Activated CD4-positive, alpha-beta T cell treated with anti-CD3 and anti-CD28 coated beads for 36 hours (primary cell): ENCODE measurements at regions not wholly inside any gene's neighbourhood (a gene's known extent, or its start where the extent isn't known, plus 50 kb on each side); places are given as distances from the start of the nearest gene placed in this dataset.
"Not testable (repeated sequence)": the region's sequence is repeated elsewhere in the genome, so short reads cannot be mapped to it uniquely, and the experiment has no call there.

Source experiments
- ATAC-seq: fragments of 200-7000 bp; cut with Tn5 transposase; one replicate; pipeline ENCODE4 v1.10.0; 2021; ENCODE audit warnings: mild to moderate bottlenecking, moderate library complexity
- CTCF ChIA-PET: fragments of 350-600 bp; sonication (Branson Sonifier 250); formaldehyde crosslinking; loops from one replicate; lab custom pipeline; 2021; ENCODE audit warnings: antibody characterized with exemption; lab: Charles Lee
- POLR2A ChIA-PET: fragments of 350-600 bp; sonication (Branson Sonifier 250); formaldehyde crosslinking; loops from one replicate; lab custom pipeline; 2021; ENCODE audit warnings: antibody characterized with exemption, inconsistent platforms; lab: Charles Lee
- DNase-seq: peaks from one replicate; pipeline ENCODE4 v3.0.0-alpha.2; 2020
- H3K27ac Mint-ChIP-seq: one replicate; pipeline ENCODE4 v1.8.0; 2021; ENCODE audit warnings: mixed read lengths
- H3K27me3 Mint-ChIP-seq: one replicate; pipeline ENCODE4 v1.8.0; 2021; ENCODE audit warnings: mixed read lengths
- H3K36me3 Mint-ChIP-seq: one replicate; pipeline ENCODE4 v1.8.0; 2021; ENCODE audit warnings: low read depth, mixed read lengths
- H3K4me1 Mint-ChIP-seq: one replicate; pipeline ENCODE4 v1.8.0; 2021; ENCODE audit warnings: mixed read lengths
- H3K4me3 Mint-ChIP-seq: one replicate; pipeline ENCODE4 v1.8.0; 2021; ENCODE audit warnings: mild to moderate bottlenecking, moderate library complexity, mixed read lengths
- H3K9me3 Mint-ChIP-seq: one replicate; pipeline ENCODE4 v1.8.0; 2021; ENCODE audit warnings: low read depth, mixed read lengths
- intact Hi-C, 2 experiments: fragments of 100-400 bp; cut with DNase I in 1 of 2; cut with micrococcal nuclease in 1 of 2; formaldehyde crosslinking; loops; one replicate each; pipeline versions ENCODE4 v1.14.2 to v1.15.1; 2022 to 2024; cut with DNase I, micrococcal nuclease

DNA sequence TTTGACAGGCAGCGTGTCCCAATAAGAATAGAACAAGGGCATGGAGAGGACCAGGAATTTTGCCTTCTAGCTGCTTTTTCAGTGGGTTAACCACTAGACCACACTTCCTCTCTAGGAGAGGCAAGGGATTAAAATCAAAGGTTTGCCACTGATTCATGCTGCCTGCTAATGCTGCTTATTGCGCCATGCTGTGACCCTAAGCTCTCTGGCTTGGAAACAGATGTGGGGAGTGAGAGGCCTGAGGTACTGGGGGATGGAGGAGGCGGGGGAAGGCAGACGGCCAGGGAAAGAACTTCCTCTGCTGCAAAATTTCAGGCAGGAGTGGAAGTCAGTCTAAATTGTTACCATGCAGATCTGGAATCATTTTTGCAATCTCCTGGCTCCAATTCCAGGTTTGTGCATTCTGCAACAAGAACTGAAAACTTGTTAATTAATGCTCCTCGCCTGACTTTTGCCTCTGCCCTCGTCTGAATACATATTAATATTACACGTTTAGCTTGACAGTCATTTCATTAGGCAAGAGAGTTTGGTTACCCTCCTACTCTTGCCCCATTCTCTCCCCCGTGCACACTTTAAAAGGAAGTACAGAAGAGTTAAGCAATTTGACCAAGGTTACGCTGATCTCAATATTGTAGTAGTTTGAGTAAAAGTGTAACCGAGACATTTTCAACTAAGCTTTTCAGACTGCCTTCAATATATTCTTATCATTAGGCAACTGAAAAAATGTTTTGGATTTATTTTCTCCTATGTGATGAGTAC lies 121.7 kb upstream of the SPRED1 start:
- no peaks in the 10 kb centered on the region for H3K9me3 Mint-ChIP-seq
- no peak overlapping the region for H3K27ac Mint-ChIP-seq
- no peaks in the 10 kb centered on the region for H3K36me3 Mint-ChIP-seq
- intact Hi-C loops, result no loop called here
- H3K4me3 Mint-ChIP-seq, result no peak overlapping the region
- ATAC-seq, result peak; percentile 9
- ChIA-PET CTCF (interaction anchor here (0.7 kb wide), 1 partner anchor 58 kb away, joined by 3 read pairs; no protein-coding TSS in a partner anchor), POLR2A (no interaction called here)
- peaks cover 14% of the 10 kb centered on the region for H3K27me3 Mint-ChIP-seq
- H3K4me1 Mint-ChIP-seq, result peaks cover 8% of the 10 kb centered on the region
- peak; percentile 7 for DNase-seq

DNA sequence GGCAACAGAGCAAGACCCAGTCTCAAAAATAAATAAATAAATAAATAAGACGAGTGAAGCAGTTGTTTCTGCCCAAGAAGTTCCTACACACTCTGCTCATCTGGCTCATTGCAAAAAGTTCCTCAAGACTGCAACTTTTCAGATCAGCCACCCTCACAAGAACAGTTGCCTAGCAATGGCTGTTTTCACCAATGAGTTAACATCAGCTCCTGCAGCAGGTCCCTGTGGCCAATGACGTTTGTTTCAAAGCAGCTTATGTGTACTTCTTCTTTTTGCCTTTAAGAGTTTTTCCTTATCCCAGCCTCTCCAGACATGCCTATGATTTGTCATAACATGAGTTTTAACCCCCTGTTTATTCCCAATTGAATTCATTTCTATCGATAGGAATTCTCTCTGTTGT lies 118.4 kb upstream of the SPRED1 start:
- ATAC-seq (no peak), DNase-seq (no peak)
- Mint-ChIP-seq H3K36me3 (no peaks in the 10 kb centered on the region), H3K27ac (no peak overlapping the region), H3K27me3 (peaks cover 14% of the 10 kb centered on the region), H3K9me3 (no peaks in the 10 kb centered on the region), H3K4me1 (peaks cover 8% of the 10 kb centered on the region), H3K4me3 (no peak overlapping the region)
- CTCF ChIA-PET, result interaction anchor here (1.2 kb wide), 1 partner anchor 131 kb away, joined by 3 read pairs; no protein-coding TSS in a partner anchor
- POLR2A ChIA-PET, result no interaction called here
- intact Hi-C loops, result no loop called here

DNA sequence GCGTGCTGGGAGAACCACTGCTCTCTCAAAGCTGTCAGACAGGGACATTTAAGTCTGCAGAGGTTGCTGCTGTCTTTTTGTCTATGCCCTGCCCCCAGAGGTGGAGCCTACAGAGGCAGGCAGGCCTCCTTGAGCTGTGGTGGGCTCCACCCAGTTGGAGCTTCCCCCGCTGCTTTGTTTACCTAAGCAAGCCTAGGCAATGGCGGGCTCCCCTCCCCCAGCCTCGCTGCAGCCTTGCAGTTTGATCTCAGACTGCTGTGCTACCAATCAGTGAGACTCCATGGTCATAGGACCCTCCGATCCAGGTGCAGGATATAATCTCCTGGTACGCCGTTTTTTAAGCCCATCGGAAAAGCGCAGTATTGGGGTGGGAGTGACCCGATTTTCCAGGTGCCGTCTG lies 110.4 kb upstream of the SPRED1 start:
- POLR2A ChIA-PET, intact Hi-C loops, CTCF ChIA-PET: not testable (repeated sequence)

DNA sequence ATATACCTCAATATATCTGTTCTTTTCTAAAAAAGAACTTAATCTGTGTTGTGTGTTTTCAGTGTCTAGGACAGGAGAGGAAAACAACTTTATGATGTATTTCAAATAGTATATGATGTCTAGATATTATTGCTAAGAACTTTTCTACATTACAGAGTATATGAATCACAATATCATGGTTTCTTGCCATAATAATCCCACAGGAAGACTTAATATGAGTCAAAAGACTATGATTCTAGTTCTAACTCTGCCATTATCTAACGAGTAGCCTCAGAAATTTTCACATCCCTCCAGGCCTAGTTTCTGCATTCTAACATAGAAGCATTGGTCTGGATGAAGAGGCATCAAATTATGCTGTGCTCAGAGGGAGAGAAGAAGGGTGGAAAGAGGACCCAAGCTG lies 107.7 kb upstream of the SPRED1 start:
- H3K9me3 Mint-ChIP-seq, result peaks cover 2% of the 10 kb centered on the region
- CTCF ChIA-PET, result no interaction called here
- no peaks in the 10 kb centered on the region for H3K36me3 Mint-ChIP-seq
- no peak for DNase-seq
- no peak overlapping the region for H3K4me3 Mint-ChIP-seq
- no peak for ATAC-seq
- H3K27ac Mint-ChIP-seq, result no peak overlapping the region
- POLR2A ChIA-PET, result no interaction called here
- H3K27me3 Mint-ChIP-seq, result peaks cover 5% of the 10 kb centered on the region
- intact Hi-C loops, result no loop called here
- no peaks in the 10 kb centered on the region for H3K4me1 Mint-ChIP-seq

More for the DNA sequence above, 110.4 kb upstream of the SPRED1 start:
- DNase-seq, H3K27ac Mint-ChIP-seq, H3K4me3 Mint-ChIP-seq, H3K4me1 Mint-ChIP-seq, ATAC-seq, H3K27me3 Mint-ChIP-seq, H3K36me3 Mint-ChIP-seq, H3K9me3 Mint-ChIP-seq: not testable (repeated sequence)

DNA sequence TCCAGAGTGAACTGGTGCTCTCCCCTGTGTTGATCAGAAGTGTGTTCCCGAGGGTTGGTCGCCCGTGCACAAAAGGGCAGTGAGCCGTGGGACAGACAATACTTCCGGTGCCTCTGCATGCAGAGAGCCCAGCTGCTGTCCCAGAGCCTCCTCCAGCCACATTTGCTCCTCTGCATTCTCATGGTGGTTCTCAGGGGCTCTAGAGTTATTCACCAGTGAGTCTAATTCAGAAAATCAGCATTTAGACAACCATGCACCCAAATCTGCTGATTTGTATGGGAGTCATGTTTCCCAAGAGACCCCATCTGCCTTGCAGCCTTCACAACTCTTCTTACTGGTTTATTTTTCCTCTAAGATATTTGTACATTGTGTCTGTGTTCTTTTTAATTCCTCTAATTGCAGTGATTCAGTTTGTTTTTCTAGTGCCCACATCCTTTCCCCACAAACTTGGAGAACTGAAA lies 107.0 kb upstream of the SPRED1 start:
- H3K27ac Mint-ChIP-seq, result no peak overlapping the region
- H3K27me3 Mint-ChIP-seq, result peaks cover 7% of the 10 kb centered on the region
- DNase-seq (no peak), ATAC-seq (no peak)
- intact Hi-C loops, result no loop called here
- H3K4me1 Mint-ChIP-seq, result no peaks in the 10 kb centered on the region
- H3K4me3 Mint-ChIP-seq, result no peak overlapping the region
- no peaks in the 10 kb centered on the region for H3K36me3 Mint-ChIP-seq
- CTCF ChIA-PET, result no interaction called here
- POLR2A ChIA-PET, result interaction anchor here (0.6 kb wide), 1 partner anchor 218 kb away, joined by 3 read pairs; no protein-coding TSS in a partner anchor
- peaks cover 6% of the 10 kb centered on the region for H3K9me3 Mint-ChIP-seq

DNA sequence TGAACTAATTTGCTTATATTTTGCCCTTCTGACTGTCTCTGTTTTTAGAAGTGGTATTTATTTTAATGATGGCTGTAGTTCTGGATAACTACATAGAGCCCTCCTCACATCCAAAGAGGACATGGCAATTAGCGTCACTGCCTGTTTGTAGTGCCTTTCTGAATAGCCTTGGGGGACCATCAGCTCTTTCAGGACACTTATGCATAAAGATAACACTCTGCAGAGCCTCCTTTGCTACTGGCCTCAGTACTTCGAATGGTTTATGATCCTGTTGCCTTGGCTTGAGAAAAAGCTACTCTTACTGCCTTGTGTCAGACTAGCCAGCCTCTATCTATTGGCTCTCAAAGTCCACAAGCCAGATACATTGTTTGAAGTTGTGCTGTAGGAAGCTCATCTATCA lies 105.4 kb upstream of the SPRED1 start:
- Mint-ChIP-seq H3K9me3 (peaks cover 7% of the 10 kb centered on the region), H3K27me3 (peaks cover 7% of the 10 kb centered on the region), H3K36me3 (no peaks in the 10 kb centered on the region), H3K4me3 (no peak overlapping the region), H3K27ac (no peak overlapping the region), H3K4me1 (no peaks in the 10 kb centered on the region)
- DNase-seq, result no peak
- CTCF ChIA-PET, result interaction anchor here (0.6 to 1.2 kb wide), 2 partner anchors 42 to 243 kb away, joined by 3 read pairs; no protein-coding TSS in a partner anchor
- intact Hi-C loops, result no loop called here
- ATAC-seq, result no peak
- POLR2A ChIA-PET, result interaction anchor here (0.6 kb wide), 1 partner anchor 1578 kb away, joined by 3 read pairs; no protein-coding TSS in a partner anchor

DNA sequence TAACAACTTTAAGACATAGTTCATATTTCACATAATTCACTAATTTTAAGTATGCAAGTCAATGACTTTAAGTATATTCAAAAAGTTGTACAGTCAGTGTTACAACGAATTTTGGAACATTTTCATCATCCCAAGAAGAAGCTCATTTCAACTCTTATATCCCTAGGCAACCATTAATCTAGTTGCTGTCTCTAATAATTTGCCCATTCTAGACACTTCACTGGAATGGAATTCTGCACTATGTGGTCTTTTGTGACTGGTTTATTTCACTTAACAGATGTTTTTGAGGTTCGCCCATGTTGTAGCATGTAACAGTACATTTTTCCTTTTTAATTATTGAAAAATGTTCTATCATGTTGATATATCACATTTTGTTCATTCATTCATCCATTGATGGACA lies 104.2 kb upstream of the SPRED1 start:
- no peak overlapping the region for H3K27ac Mint-ChIP-seq

DNA sequence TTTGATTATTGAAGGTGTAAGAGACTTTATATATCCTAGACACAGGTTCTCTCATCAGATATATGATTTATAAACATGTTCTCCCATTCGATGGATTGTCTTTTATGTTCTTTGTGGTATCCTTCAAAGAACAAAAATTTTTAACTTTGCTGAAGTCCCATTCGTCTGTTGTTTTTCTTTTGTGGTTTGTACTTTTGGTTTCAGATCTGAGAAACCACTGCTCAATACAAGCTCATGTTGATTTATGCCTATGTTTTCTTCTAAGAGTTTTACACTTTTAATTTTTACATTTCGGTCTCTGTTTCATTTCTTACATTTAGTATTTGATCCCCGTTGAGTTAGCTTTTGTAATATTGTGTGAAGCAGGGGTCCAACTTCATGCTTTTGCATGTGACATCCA lies 103.3 kb upstream of the SPRED1 start:
- H3K36me3 Mint-ChIP-seq, result no peaks in the 10 kb centered on the region
- H3K4me1 Mint-ChIP-seq, result no peaks in the 10 kb centered on the region
- ATAC-seq, result no peak

More for the DNA sequence above, 104.2 kb upstream of the SPRED1 start:
- DNase-seq, result no peak
- no peak overlapping the region for H3K4me3 Mint-ChIP-seq
- peaks cover 8% of the 10 kb centered on the region for H3K9me3 Mint-ChIP-seq
- ATAC-seq, result no peak
- POLR2A ChIA-PET, result no interaction called here
- no peaks in the 10 kb centered on the region for H3K4me1 Mint-ChIP-seq
- H3K27me3 Mint-ChIP-seq, result peaks cover 5% of the 10 kb centered on the region
- CTCF ChIA-PET, result no interaction called here
- intact Hi-C loops, result no loop called here
- H3K36me3 Mint-ChIP-seq, result no peaks in the 10 kb centered on the region

DNA sequence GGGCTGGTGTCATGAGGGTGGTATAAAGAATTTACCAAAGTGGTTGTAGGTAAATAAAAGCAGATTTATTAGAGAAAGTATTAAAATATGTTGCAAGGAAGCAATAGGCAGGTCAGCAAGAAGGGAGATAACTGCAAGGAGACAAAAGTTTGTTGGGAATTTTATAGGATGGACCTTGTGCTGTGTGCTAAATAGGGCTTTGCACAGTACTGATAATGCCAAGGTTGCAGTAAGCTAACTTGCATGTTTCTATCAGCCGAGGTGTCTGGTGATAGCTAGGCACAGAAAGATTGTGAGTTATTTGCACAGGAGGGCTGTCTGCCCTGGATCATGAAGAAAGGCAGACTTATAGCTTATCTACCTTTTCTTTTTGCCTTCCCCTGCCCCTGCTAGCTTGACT lies 102.5 kb upstream of the SPRED1 start:
- H3K4me3 Mint-ChIP-seq, result no peak overlapping the region
- H3K27ac Mint-ChIP-seq, result no peak overlapping the region
- intact Hi-C loops, result no loop called here
- peaks cover 8% of the 10 kb centered on the region for H3K9me3 Mint-ChIP-seq
- no peaks in the 10 kb centered on the region for H3K36me3 Mint-ChIP-seq
- no peak for DNase-seq
- H3K4me1 Mint-ChIP-seq, result no peaks in the 10 kb centered on the region
- peaks cover 2% of the 10 kb centered on the region for H3K27me3 Mint-ChIP-seq
- no peak for ATAC-seq
- ChIA-PET POLR2A (no interaction called here), CTCF (no interaction called here)

More for the DNA sequence above, 103.3 kb upstream of the SPRED1 start:
- intact Hi-C loops, result no loop called here
- H3K4me3 Mint-ChIP-seq, result no peak overlapping the region
- H3K9me3 Mint-ChIP-seq, result peaks cover 8% of the 10 kb centered on the region
- peaks cover 4% of the 10 kb centered on the region for H3K27me3 Mint-ChIP-seq
- H3K27ac Mint-ChIP-seq, result no peak overlapping the region
- POLR2A ChIA-PET, result no interaction called here
- no peak for DNase-seq
- CTCF ChIA-PET, result no interaction called here

DNA sequence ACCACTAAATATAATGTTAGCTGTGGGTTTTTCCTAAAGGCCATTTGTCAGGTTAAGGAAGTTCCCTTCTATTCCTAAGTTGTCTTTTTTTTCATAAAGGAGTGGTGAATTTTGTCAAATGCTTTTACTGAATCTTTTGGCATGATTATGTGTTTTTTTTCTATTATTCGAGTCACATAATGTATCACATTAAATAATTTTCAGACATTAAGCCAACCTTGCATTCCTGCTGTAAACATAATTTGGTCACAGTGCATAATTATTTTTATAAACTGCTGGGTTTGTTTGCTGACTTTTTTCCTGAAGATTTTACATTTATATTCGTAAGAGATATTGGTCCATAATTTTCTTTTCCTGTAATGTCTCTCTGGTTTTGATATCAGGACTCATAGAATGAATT lies 101.8 kb upstream of the SPRED1 start:
- peaks cover 8% of the 10 kb centered on the region for H3K9me3 Mint-ChIP-seq
- ATAC-seq, result no peak
- POLR2A ChIA-PET, result no interaction called here
- no peaks in the 10 kb centered on the region for H3K4me1 Mint-ChIP-seq
- H3K4me3 Mint-ChIP-seq, result no peak overlapping the region
- no peak for DNase-seq
- H3K27ac Mint-ChIP-seq, result no peak overlapping the region
- peaks cover 2% of the 10 kb centered on the region for H3K27me3 Mint-ChIP-seq
- intact Hi-C loops, result no loop called here
- no peaks in the 10 kb centered on the region for H3K36me3 Mint-ChIP-seq
- CTCF ChIA-PET, result no interaction called here

DNA sequence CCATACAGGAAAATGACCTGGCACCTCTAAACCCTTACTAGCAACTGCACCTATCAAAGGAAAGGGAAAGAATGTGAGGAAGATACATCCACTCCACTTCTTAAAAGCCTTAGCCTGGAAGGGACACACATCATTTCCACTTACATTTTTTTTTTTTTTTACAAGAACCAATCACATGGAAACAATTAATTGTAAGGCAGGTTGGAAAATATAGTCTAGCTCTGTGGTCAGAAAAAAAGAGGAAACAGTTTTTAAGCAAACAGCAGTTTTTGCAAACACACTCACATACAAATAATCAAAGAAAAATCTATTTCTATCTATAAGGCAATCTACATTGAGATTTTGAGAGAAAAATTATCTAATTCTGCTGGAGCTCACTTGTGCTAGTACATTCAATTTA lies 98.9 kb upstream of the SPRED1 start:
- ATAC-seq, result no peak
- peaks cover 14% of the 10 kb centered on the region for H3K9me3 Mint-ChIP-seq
- H3K4me1 Mint-ChIP-seq, result no peaks in the 10 kb centered on the region
- H3K27me3 Mint-ChIP-seq, result peaks cover 2% of the 10 kb centered on the region
- ChIA-PET CTCF (no interaction called here), POLR2A (no interaction called here)
- no peak overlapping the region for H3K27ac Mint-ChIP-seq
- no peaks in the 10 kb centered on the region for H3K36me3 Mint-ChIP-seq
- intact Hi-C loops, result no loop called here
- no peak for DNase-seq
- H3K4me3 Mint-ChIP-seq, result no peak overlapping the region

DNA sequence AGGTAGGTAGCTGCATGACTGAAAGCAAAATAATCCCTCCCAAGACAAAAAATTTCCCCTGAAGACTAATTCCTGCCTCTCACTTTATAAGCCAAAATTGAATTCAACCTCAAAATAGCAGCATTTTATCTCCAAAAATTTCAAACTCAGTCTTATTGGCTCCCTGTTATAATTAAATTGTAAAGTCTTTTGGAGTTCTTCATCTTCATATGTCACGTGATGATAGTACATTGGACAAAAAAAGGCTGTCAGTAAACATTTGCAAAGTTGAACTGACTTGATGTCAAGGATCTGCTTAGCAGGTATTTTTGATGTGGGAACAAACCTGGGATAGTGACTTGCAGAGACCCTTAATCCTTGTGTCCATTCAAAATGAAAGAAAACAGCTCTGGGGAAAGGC lies 98.4 kb upstream of the SPRED1 start:
- H3K36me3 Mint-ChIP-seq, result no peaks in the 10 kb centered on the region
- H3K27me3 Mint-ChIP-seq, result peaks cover 2% of the 10 kb centered on the region
- intact Hi-C loops, result no loop called here
- DNase-seq (no peak), ATAC-seq (no peak)
- H3K4me1 Mint-ChIP-seq, result no peaks in the 10 kb centered on the region
- peaks cover 14% of the 10 kb centered on the region for H3K9me3 Mint-ChIP-seq
- CTCF ChIA-PET, result no interaction called here
- no peak overlapping the region for H3K27ac Mint-ChIP-seq
- no peak overlapping the region for H3K4me3 Mint-ChIP-seq
- POLR2A ChIA-PET, result no interaction called here
